Type B pancreatic cell (in vitro differentiated cells): ENCODE measurements at regions not wholly inside any gene's neighbourhood (a gene's known extent, or its start where the extent isn't known, plus 50 kb on each side); places are given as distances from the start of the nearest gene placed in this dataset.

ENCODE experiments used
- DNase-seq: peaks from one replicate; pipeline ENCODE4 v3.0.0; 2021; ENCODE audit warnings: mixed read lengths; ENCODE audit not compliant: unreplicated experiment; ENCODE audit errors: extremely low spot score
- H3K27ac Mint-ChIP-seq: 2 replicates; pipeline ENCODE4 v1.8.0; 2021; ENCODE audit warnings: mild to moderate bottlenecking, mixed read lengths
- H3K27me3 Mint-ChIP-seq: 2 replicates; pipeline ENCODE4 v1.8.0; 2021; ENCODE audit warnings: mixed read lengths
- H3K36me3 Mint-ChIP-seq: 2 replicates; pipeline ENCODE4 v1.8.0; 2021; ENCODE audit warnings: mixed read lengths
- H3K4me1 Mint-ChIP-seq: one replicate; pipeline ENCODE4 v1.8.0; 2021; ENCODE audit warnings: mixed read lengths; ENCODE audit not compliant: unreplicated experiment
- H3K4me3 Mint-ChIP-seq: 2 replicates; pipeline ENCODE4 v1.8.0; 2021; ENCODE audit warnings: mild to moderate bottlenecking, mixed read lengths
- H3K9me3 Mint-ChIP-seq: 2 replicates; pipeline ENCODE4 v1.8.0; 2021; ENCODE audit warnings: mixed read lengths
- CTCF ChIP-seq: fragments of 200-600 bp; sonication (generic); conservative IDR thresholded peaks from 2 replicates; pipeline ENCODE4 v1.5.0; 2021; ENCODE audit warnings: antibody characterized with exemption, mild to moderate bottlenecking

GRCh38 chr12:131618303-131618658, 92.6 kb upstream of the SFSWAP start:
- H3K36me3 Mint-ChIP-seq = no peaks in the 10 kb centered on the region
- no peak overlapping the region for H3K27ac Mint-ChIP-seq
- no peak for DNase-seq
- peaks cover 52% of the 10 kb centered on the region for H3K27me3 Mint-ChIP-seq
- no peaks in the 10 kb centered on the region for H3K9me3 Mint-ChIP-seq
- H3K4me3 Mint-ChIP-seq = no peak overlapping the region
- TF ChIP-seq CTCF = no peak
- peaks cover 13% of the 10 kb centered on the region for H3K4me1 Mint-ChIP-seq

GRCh38 chr12:131618701-131619100, 92.2 kb upstream of the SFSWAP start:
- Mint-ChIP-seq H3K9me3 (no peaks in the 10 kb centered on the region), H3K27me3 (peaks cover 49% of the 10 kb centered on the region), H3K4me3 (no peak overlapping the region), H3K36me3 (no peaks in the 10 kb centered on the region), H3K27ac (no peak overlapping the region), H3K4me1 (peaks cover 13% of the 10 kb centered on the region)
- no peak for TF ChIP-seq CTCF
- no peak for DNase-seq

- no peak for DNase-seq
- Mint-ChIP-seq H3K36me3 (no peaks in the 10 kb centered on the region), H3K27ac (no peak overlapping the region), H3K27me3 (peaks cover 46% of the 10 kb centered on the region), H3K4me1 (peaks cover 13% of the 10 kb centered on the region), H3K4me3 (no peak overlapping the region), H3K9me3 (no peaks in the 10 kb centered on the region)
- TF ChIP-seq CTCF = no peak
Observed at GRCh38 chr12:131619106-131619642, 91.7 kb upstream of the SFSWAP start.

GRCh38 chr12:131619736-131620506, 91.0 kb upstream of the SFSWAP start:
- peaks cover 13% of the 10 kb centered on the region for H3K4me1 Mint-ChIP-seq
- no peak for TF ChIP-seq CTCF
- H3K27ac Mint-ChIP-seq = no peak overlapping the region
- H3K4me3 Mint-ChIP-seq = no peak overlapping the region
- DNase-seq = no peak
- H3K9me3 Mint-ChIP-seq = no peaks in the 10 kb centered on the region
- peaks cover 48% of the 10 kb centered on the region for H3K27me3 Mint-ChIP-seq
- no peaks in the 10 kb centered on the region for H3K36me3 Mint-ChIP-seq

GRCh38 chr12:131620520-131620919, 90.4 kb upstream of the SFSWAP start:
- Mint-ChIP-seq H3K9me3 (no peaks in the 10 kb centered on the region), H3K36me3 (no peaks in the 10 kb centered on the region), H3K4me3 (no peak overlapping the region), H3K27ac (no peak overlapping the region), H3K27me3 (peaks cover 49% of the 10 kb centered on the region), H3K4me1 (peaks cover 12% of the 10 kb centered on the region)
- no peak for DNase-seq
- no peak for TF ChIP-seq CTCF
